ENCODE measurements at regions not wholly inside any gene's neighbourhood (a gene's known extent, or its start where the extent isn't known, plus 50 kb on each side); places are given as distances from the start of the nearest gene placed in this dataset.

DNA sequence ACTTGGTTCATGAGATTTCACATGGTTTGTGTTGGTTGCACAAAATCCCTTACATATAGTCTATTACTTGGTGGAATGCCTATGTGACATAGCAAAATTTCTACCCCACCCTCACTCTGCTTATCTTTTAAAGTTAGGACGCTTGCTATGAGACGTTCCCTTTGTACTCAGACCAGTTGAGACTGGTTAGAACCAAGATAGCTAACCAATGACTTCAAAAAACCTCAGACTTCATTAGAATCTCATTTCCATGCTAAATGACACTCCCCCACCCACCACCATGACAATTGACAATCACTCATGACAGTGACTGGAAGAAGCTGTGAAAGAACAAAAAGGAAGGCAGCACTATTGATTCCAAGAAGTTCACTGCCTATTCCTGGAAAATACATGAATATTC lies 313.6 kb downstream of the ETS1 start:
- DNase-seq (ENCODE audit: low spot score) = no peak
- H3K4me1 ChIP-seq (replicated peaks) = no peaks in the 10 kb centered on the region
- H3K9me3 ChIP-seq = no peaks in the 10 kb centered on the region
- H3K27me3 ChIP-seq (replicated peaks; ENCODE audit: insufficient read depth) = no peaks in the 10 kb centered on the region
- no peak overlapping the region for H3K4me3 ChIP-seq
- WGBS = 91% methylated on average over 2 of the region's 2 CpGs
- H3K36me3 ChIP-seq = no peaks in the 10 kb centered on the region
- TF ChIP-seq, protein P1, sequence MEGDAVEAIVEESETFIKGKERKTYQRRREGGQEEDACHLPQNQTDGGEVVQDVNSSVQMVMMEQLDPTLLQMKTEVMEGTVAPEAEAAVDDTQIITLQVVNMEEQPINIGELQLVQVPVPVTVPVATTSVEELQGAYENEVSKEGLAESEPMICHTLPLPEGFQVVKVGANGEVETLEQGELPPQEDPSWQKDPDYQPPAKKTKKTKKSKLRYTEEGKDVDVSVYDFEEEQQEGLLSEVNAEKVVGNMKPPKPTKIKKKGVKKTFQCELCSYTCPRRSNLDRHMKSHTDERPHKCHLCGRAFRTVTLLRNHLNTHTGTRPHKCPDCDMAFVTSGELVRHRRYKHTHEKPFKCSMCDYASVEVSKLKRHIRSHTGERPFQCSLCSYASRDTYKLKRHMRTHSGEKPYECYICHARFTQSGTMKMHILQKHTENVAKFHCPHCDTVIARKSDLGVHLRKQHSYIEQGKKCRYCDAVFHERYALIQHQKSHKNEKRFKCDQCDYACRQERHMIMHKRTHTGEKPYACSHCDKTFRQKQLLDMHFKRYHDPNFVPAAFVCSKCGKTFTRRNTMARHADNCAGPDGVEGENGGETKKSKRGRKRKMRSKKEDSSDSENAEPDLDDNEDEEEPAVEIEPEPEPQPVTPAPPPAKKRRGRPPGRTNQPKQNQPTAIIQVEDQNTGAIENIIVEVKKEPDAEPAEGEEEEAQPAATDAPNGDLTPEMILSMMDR (IDR thresholded peaks at IDR 0.05) = no peak
- TF ChIP-seq POLR2A (IDR thresholded peaks at IDR 0.05) = no peak
- no peak for TF ChIP-seq POLR2AphosphoS5 (IDR thresholded peaks at IDR 0.05)
- intact Hi-C loops (cut with DNase I) = no loop called here
- H3K27ac ChIP-seq = no peak overlapping the region

DNA sequence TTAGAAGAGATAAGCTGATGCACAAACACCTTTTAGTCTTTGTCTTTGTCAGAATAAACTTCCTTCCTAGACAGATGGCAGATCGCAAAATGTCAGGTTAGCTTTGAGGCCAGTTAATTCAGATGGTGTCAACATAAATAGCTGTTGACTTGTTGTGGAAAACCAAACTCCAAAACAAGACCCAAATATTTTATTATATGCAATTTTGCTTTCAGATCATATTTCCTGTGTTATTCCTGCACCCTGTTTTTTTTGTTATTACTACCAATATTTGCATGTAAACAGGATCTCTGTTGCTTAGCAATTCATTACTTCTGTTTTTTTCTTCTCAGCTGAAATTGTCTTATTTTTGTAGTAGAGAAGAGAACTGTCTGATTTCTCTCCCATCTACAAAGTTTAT lies 316.0 kb downstream of the ETS1 start:
- H3K27ac ChIP-seq = no peak overlapping the region
- TF ChIP-seq POLR2AphosphoS5 (IDR thresholded peaks at IDR 0.05) = no peak
- TF ChIP-seq, protein P1 (IDR thresholded peaks at IDR 0.05) = no peak
- TF ChIP-seq POLR2A (IDR thresholded peaks at IDR 0.05) = no peak
- no peaks in the 10 kb centered on the region for H3K36me3 ChIP-seq
- H3K9me3 ChIP-seq = no peaks in the 10 kb centered on the region
- WGBS = 74% methylated on average over 1 of the region's 1 CpG
- intact Hi-C loops (cut with DNase I) = no loop called here
- no peaks in the 10 kb centered on the region for H3K27me3 ChIP-seq (replicated peaks; ENCODE audit: insufficient read depth)
- no peaks in the 10 kb centered on the region for H3K4me1 ChIP-seq (replicated peaks)
- H3K4me3 ChIP-seq = no peak overlapping the region
- no peak for DNase-seq (ENCODE audit: low spot score)

DNA sequence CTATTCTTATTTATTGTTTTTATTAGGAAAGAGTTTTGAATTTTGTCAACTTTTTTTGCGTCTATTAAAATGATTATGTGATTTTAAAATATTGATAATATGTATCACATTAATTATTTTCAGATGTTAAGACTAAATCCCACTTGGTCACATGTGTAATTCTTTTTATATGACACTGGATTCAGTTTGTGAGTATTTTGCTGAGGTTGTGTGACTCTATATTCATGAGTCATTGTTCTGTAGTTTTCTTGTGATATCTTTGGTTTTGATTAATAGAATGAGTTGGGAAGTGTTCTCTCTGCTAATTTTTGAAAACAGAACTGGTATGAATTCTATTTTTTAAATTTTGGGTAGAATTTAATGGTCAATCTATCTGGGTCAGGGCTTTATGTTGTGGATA lies 317.9 kb downstream of the ETS1 start:
- H3K27ac ChIP-seq = no peak overlapping the region
- H3K27me3 ChIP-seq (replicated peaks; ENCODE audit: insufficient read depth) = no peaks in the 10 kb centered on the region
- no peaks in the 10 kb centered on the region for H3K9me3 ChIP-seq
- DNase-seq (ENCODE audit: low spot score) = no peak
- intact Hi-C loops (cut with DNase I) = no loop called here
- H3K36me3 ChIP-seq = no peaks in the 10 kb centered on the region
- H3K4me1 ChIP-seq (replicated peaks) = no peaks in the 10 kb centered on the region
- TF ChIP-seq POLR2AphosphoS5 (IDR thresholded peaks at IDR 0.05) (no peak), POLR2A (IDR thresholded peaks at IDR 0.05) (no peak)
- TF ChIP-seq, protein P1 (IDR thresholded peaks at IDR 0.05) = no peak
- no peak overlapping the region for H3K4me3 ChIP-seq
- WGBS = 97% methylated on average over 1 of the region's 1 CpG

DNA sequence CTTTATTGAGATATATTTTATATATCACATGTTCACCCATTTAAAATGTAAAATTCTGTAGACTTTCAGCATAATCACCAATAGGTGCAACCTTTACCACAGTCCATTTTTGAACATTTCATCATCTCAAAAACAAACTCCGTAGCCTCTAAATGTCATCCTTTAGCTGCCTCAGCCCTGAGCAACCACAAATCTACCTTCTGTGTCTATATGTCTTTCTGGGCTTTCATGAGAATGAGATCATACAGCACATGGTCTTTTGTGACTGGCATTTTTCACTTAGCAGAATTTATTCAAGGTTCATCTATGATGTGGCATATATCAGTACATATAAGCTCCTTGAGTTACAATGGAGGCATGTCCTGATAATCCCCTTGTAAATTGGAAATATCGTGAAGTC lies 320.5 kb downstream of the ETS1 start:
- Histone ChIP-seq H3K36me3 (no peaks in the 10 kb centered on the region), H3K4me1 (replicated peaks) (no peaks in the 10 kb centered on the region), H3K4me3 (no peak overlapping the region), H3K27me3 (replicated peaks; ENCODE audit: insufficient read depth) (no peaks in the 10 kb centered on the region), H3K27ac (no peak overlapping the region), H3K9me3 (no peaks in the 10 kb centered on the region)
- no peak for DNase-seq (ENCODE audit: low spot score)
- 97% methylated on average over 2 of the region's 2 CpGs for WGBS
- TF ChIP-seq, protein P1 (IDR thresholded peaks at IDR 0.05) = no peak
- TF ChIP-seq POLR2A (IDR thresholded peaks at IDR 0.05) (no peak), POLR2AphosphoS5 (IDR thresholded peaks at IDR 0.05) (no peak)
- intact Hi-C loops (cut with DNase I) = no loop called here

DNA sequence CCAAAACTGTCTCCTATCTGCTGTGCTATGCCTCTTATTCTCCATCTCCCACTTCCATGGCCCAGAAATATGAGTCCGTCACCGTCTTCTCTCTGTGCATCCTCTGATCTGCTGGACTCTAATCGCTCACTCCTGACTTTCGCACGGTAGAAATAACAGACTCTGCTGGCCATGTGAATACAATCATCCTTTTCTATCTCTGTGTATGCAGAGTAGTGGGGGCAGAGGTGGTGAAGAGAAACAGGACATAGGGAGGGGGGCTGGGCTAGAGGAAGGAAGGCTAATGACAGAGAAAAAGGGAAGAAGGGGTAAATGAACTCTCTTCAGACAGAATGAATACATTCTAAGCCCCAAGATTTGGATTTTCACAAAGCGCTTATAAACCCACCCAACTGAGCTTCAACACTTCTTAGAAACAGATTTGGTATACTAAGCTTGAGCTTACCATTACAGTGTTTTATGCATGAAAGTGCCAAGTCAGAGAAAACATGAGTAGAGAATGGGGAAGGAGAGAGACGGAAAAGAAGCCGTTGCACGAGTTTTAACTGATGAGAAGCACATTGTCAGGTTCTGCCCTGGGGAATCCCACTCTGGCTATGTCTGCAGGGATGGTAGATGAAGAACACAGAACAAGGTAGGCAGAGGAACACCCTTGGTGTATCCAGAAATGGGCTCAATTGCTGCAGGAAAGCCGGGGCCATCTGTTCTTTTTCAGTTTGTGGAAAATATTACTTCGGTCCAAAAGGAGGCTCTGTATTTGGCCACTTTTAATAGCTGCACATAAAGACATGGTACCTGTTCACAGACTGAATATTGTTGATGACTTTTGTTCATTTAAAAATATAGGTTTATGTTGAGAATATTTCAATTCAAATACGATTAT lies 324.7 kb downstream of the ETS1 start:
- no peaks in the 10 kb centered on the region for H3K9me3 ChIP-seq
- H3K4me1 ChIP-seq (replicated peaks) = no peaks in the 10 kb centered on the region
- H3K36me3 ChIP-seq = no peaks in the 10 kb centered on the region
- intact Hi-C loops (cut with DNase I) = no loop called here
- TF ChIP-seq POLR2A (IDR thresholded peaks at IDR 0.05) (no peak), POLR2AphosphoS5 (IDR thresholded peaks at IDR 0.05) (no peak)
- TF ChIP-seq, protein P1 (IDR thresholded peaks at IDR 0.05) = no peak
- no peak for DNase-seq (ENCODE audit: low spot score)
- H3K27ac ChIP-seq = no peak overlapping the region
- H3K4me3 ChIP-seq = no peak overlapping the region
- H3K27me3 ChIP-seq (replicated peaks; ENCODE audit: insufficient read depth) = no peaks in the 10 kb centered on the region
- WGBS = 80% methylated on average over 12 of the region's 12 CpGs

Measured in prostate gland (tissue), 2 donors.